ENCODE measurements at regions not wholly inside any gene's neighbourhood (a gene's known extent, or its start where the extent isn't known, plus 50 kb on each side); places are given as distances from the start of the nearest gene placed in this dataset.

- no peak for TF ChIP-seq CTCF (conservative IDR thresholded peaks at IDR 0.05)
- TF ChIP-seq EZH2 (IDR thresholded peaks at IDR 0.05; ENCODE audit: low read depth): no peak
Observed at GRCh38 chr6:62819640-62820039, 391.6 kb upstream of the FKBP1C start.
